HepG2 (cell line): ENCODE measurements at regions not wholly inside any gene's neighbourhood (a gene's known extent, or its start where the extent isn't known, plus 50 kb on each side); places are given as distances from the start of the nearest gene placed in this dataset.
A peak's percentile ranks its signal among the peaks of the same experiment; 100 is the strongest.
"Not testable (repeated sequence)": the region's sequence is repeated elsewhere in the genome, so short reads cannot be mapped to it uniquely, and the experiment has no call there.

ENCODE experiments used
- ATAC-seq: fragments of 200-7000 bp; cut with Tn5 transposase; 3 replicates; pipeline ENCODE4 v1.9.1; 2020; ENCODE audit warnings: mild to moderate bottlenecking, moderate library complexity
- BruUV-seq: library from RNA; stranded (reverse); fragments of 400-500 nt; replicated peaks from 2 replicates; lab custom pipeline; 2021; lab: Mats Ljungman, UMichigan
- CTCF ChIA-PET: fragments of 300-600 bp; formaldehyde crosslinking; extraction: SDS; loops from one replicate; lab custom pipeline; 2021; ENCODE audit warnings: low total read pairs, inconsistent platforms, low intra/inter-chr PET ratio; lab: Yijun Ruan, JAX
- POLR2A ChIA-PET: fragments of 350-600 bp; sonication (Branson Sonifier 250); formaldehyde crosslinking; loops from one replicate; lab custom pipeline; 2020; ENCODE audit warnings: antibody characterized with exemption, inconsistent platforms; lab: Yijun Ruan, JAX
- DNase-seq: peaks from one replicate; pipeline ENCODE4 v3.0.0-alpha.2; 2015; ENCODE audit warnings: low spot score
- FAIRE-seq: peaks from 3 replicates; lab custom pipeline; 2011; peaks lifted over from hg19 to GRCh38; lab: Jason Lieb, UNC
- H2AFZ ChIP-seq: one replicate; pipeline ENCODE4 v1.6.1; 2011; ENCODE audit warnings: low read length, inconsistent platforms
- H3K27ac ChIP-seq: fragments of 300-600 bp; 3 replicates; pipeline ENCODE4 v1.8.0; 2011; ENCODE audit warnings: mixed run types, mild to moderate bottlenecking, mixed read lengths, low read length, inconsistent platforms; ENCODE audit not compliant: insufficient read depth; ENCODE audit errors: extremely low read length
- H3K27me3 ChIP-seq, 2 experiments: fragments of 200-600 bp in 1 of 2; 2 replicates in 1 of 2; 3 replicates in 1 of 2; pipeline versions ENCODE4 v1.6.0 to v1.8.0; 2011; ENCODE audit warnings: low read length in 2 of 2, mild to moderate bottlenecking in 2 of 2, moderate library complexity in 2 of 2, inconsistent platforms in 1 of 2; ENCODE audit not compliant: insufficient read depth in 2 of 2, control insufficient read depth in 1 of 2
- H3K36me3 ChIP-seq, 2 experiments: fragments of 200-600 bp in 1 of 2; replicated peaks in 1 of 2; 2 replicates in 1 of 2; 3 replicates in 1 of 2; pipeline versions ENCODE4 v1.5.1 to v1.8.0; 2011; ENCODE audit warnings: low read length in 2 of 2, inconsistent platforms in 1 of 2; ENCODE audit not compliant: insufficient read depth in 2 of 2, control insufficient read depth in 1 of 2
- H3K4me1 ChIP-seq: 2 replicates; pipeline ENCODE4 v1.5.1; 2012; ENCODE audit warnings: low read length, inconsistent platforms; ENCODE audit not compliant: insufficient read depth
- H3K4me2 ChIP-seq: 2 replicates; pipeline ENCODE4 v1.6.0; 2011; ENCODE audit warnings: low read depth, low read length, inconsistent platforms
- H3K4me3 ChIP-seq, 3 experiments: fragments of 200-600 bp in 1 of 3; sonication (generic), shearing (Covaris generic) in 1 of 3; replicated peaks in 1 of 3; 2 replicates each; pipeline ENCODE4 v1.5.1; 2011 to 2016; ENCODE audit warnings: low read length in 3 of 3, inconsistent platforms in 2 of 3, low read depth in 2 of 3, mild to moderate bottlenecking in 2 of 3, control low read depth in 1 of 3, mixed read lengths in 1 of 3; ENCODE audit not compliant: insufficient read depth in 1 of 3
- H3K79me2 ChIP-seq: one replicate; pipeline ENCODE4 v1.6.1; 2011; ENCODE audit warnings: low read length, inconsistent platforms; ENCODE audit not compliant: insufficient read depth
- H3K9ac ChIP-seq: 2 replicates; pipeline ENCODE4 v1.6.0; 2011; ENCODE audit warnings: mild to moderate bottlenecking, low read depth, low read length, inconsistent platforms; ENCODE audit not compliant: insufficient read depth
- H3K9me3 ChIP-seq: 2 replicates; pipeline ENCODE4 v1.5.1; 2012; ENCODE audit warnings: mild to moderate bottlenecking, low read length
- H4K20me1 ChIP-seq: 2 replicates; pipeline ENCODE4 v1.6.0; 2011; ENCODE audit warnings: inconsistent platforms, mild to moderate bottlenecking, low read length, moderate library complexity; ENCODE audit not compliant: insufficient read depth
- FOXA3 ChIP-seq: IDR thresholded peaks from 2 replicates; pipeline ENCODE4 v1.6.1; 2016; ENCODE audit warnings: missing genetic modification reagents, missing compliant biosample characterization
- GATAD2A ChIP-seq: IDR thresholded peaks from 2 replicates; pipeline ENCODE4 v1.6.1; 2016
- MIER3 ChIP-seq: IDR thresholded peaks from 2 replicates; pipeline ENCODE4 v1.6.1; 2016; ENCODE audit warnings: missing compliant biosample characterization, borderline replicate concordance
- RFX3 ChIP-seq: IDR thresholded peaks from 2 replicates; pipeline ENCODE4 v1.6.1; 2016; ENCODE audit warnings: missing biosample characterization, missing genetic modification reagents
- SAP130 ChIP-seq: IDR thresholded peaks from 2 replicates; pipeline ENCODE4 v1.6.1; 2016; ENCODE audit warnings: low read depth
- SMC3 ChIP-seq: IDR thresholded peaks from 2 replicates; pipeline ENCODE4 v1.6.1; 2011; ENCODE audit warnings: low read length, improper control_type of control experiment
- ZNF121 ChIP-seq: sonication (generic); formaldehyde crosslinking; IDR thresholded peaks from 2 replicates; pipeline ENCODE4 v1.5.0; 2020; ENCODE audit warnings: mild to moderate bottlenecking, missing genetic modification reagents
- WGBS: methylation state at CpG from one replicate; pipeline ENCODE4 v1.1.6; 2017; ENCODE audit warnings: low lambda C conversion rate; 5-methylcytosine and 5-hydroxymethylcytosine counted together
- in situ Hi-C: cut with HindIII; loops from 2 replicates; pipeline ENCODE4 v1.10.0; 2017; ENCODE audit warnings: low pct_unique_long_range_greater_than_20kb; ENCODE audit not compliant: extremely low pct_ligation_motif_present
- intact Hi-C: fragments of 100-400 bp; cut with micrococcal nuclease; formaldehyde crosslinking; loops from one replicate; pipeline ENCODE4 v1.10.0; 2022; ENCODE audit not compliant: unreplicated experiment

DNA sequence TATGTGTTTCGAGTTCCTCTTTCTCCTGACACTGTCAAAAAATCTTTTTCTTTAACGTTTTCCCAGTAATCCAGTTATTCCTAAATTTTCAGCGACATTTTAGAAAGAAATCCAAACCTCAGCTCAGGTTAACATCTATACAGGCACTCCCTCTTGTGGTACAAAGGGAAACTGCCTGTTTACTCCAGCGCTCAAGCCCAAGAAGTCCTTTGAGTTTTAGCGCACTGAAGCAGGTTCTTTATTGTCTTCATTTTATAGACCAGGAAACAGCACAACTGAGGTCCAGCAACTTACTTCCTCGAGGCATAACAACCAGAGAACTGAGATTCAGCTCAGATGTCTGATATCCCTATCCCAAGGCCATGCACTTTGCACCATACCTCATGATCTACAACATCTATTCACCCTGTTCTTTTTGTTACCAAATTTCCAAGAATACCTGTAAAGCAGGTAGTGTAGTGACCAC, 287.2 kb upstream of the MKLN1 start (continued):
- TF ChIP-seq RFX3 (CRISPR knock-in tag) (no peak), FOXA3 (CRISPR knock-in tag) (peak; percentile 60), MIER3 (CRISPR knock-in tag) (0 out of 2 replicates have a peak, but pooled peaks have one; percentile 35), SAP130 (CRISPR knock-in tag) (peak; percentile 11; the same call in 1 of the 2 replicates), GATAD2A (0 out of 2 replicates have a peak, but pooled peaks have one; percentile 22), SMC3 (peak; percentile 76)

DNA sequence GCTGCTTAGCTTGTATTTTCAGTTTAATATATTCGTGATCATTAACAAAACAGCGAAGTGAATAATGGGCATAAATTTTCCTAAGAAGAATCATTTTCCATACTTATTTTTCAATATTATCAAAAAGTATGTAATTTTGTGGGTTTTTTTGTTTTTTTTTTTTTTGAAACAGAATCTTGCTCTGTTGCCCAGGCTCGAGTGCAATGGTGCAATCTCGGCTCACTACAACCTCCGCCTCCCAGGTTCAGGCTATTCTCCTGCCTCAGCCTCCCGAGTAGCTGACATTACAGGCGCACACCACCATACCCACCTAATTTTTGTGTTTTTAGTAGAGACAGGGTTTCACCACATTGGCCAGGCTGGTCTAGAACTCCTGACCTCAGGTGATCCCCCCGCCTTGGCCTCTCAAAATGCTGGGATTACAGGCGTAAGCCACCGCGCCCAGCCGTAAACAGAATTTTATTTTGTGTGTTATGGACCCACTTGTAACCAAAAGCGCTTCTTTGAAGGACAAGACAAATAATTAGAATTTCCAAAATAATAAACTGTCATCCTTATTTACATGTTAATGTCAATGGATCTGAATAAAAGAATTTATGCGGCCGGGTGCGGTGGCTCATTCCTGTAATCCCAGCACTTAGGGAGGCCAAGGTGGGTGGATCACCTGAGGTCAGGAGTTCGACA, 286.5 kb upstream of the MKLN1 start:
- H3K9me3 ChIP-seq, DNase-seq, FAIRE-seq, H3K4me3 ChIP-seq, POLR2A ChIA-PET, H3K4me2 ChIP-seq, H3K27ac ChIP-seq, BruUV-seq, ATAC-seq, H3K36me3 ChIP-seq, H2AFZ ChIP-seq, H3K9ac ChIP-seq: not testable (repeated sequence)
- H3K4me1 ChIP-seq = peaks cover 15% of the 10 kb centered on the region
- peaks cover 31% of the 10 kb centered on the region for H3K79me2 ChIP-seq
- peaks cover 12% of the 10 kb centered on the region for H4K20me1 ChIP-seq
- 98% methylated on average over 17 of the region's 17 CpGs for WGBS
- intact Hi-C loops = loop anchor here (2.0 kb wide), 2 partner anchors 144 to 166 kb away; no protein-coding TSS in a partner anchor
- CTCF ChIA-PET = interaction anchor here (0.9 to 2.1 kb wide), 3 partner anchors 59 to 166 kb away, joined by 6 to 15 read pairs (median 9); no protein-coding TSS in a partner anchor
- TF ChIP-seq ZNF121 = 0 out of 2 replicates have a peak, but pooled peaks have one; percentile 51
- TF ChIP-seq, all 625 proteins: peak for 1; not testable (repeated sequence) for 624
- in situ Hi-C loops = loop anchor here (10.0 kb wide), 1 partner anchor 146 kb away; no protein-coding TSS in a partner anchor
- not testable (repeated sequence) for H3K27me3 ChIP-seq
